HL-60 (cell line): ENCODE measurements at regions not wholly inside any gene's neighbourhood (a gene's known extent, or its start where the extent isn't known, plus 50 kb on each side); places are given as distances from the start of the nearest gene placed in this dataset.

Experiments
- DNase-seq, 2 experiments: peaks; one replicate each; pipeline ENCODE4 v3.0.0-alpha.2; 2010 to 2020; ENCODE audit warnings: low read depth in 1 of 2, low spot score in 1 of 2
- H3K27ac ChIP-seq: fragments of 250-450 bp; sonication (Bioruptor Pico); replicated peaks from 2 replicates; pipeline ENCODE4 v1.5.1; 2020; ENCODE audit warnings: mild to moderate bottlenecking, moderate library complexity
- H3K27me3 ChIP-seq: fragments of 250-450 bp; sonication (Bioruptor Pico); 2 replicates; pipeline ENCODE4 v1.5.1; 2021; ENCODE audit warnings: mild to moderate bottlenecking, moderate library complexity; ENCODE audit not compliant: insufficient read depth, poor library complexity, severe bottlenecking
- H3K4me3 ChIP-seq: replicated peaks from 2 replicates; pipeline ENCODE4 v1.5.1; 2011; ENCODE audit warnings: mild to moderate bottlenecking, control low read depth, low read length; ENCODE audit not compliant: insufficient read depth
- GABPA ChIP-seq: IDR thresholded peaks from 2 replicates; pipeline ENCODE4 v1.6.1; 2012; ENCODE audit warnings: low read depth
- POLR2AphosphoS5 ChIP-seq: IDR thresholded peaks from 2 replicates; pipeline ENCODE4 v1.6.1; 2012; ENCODE audit warnings: low read depth
- SPI1 ChIP-seq: IDR thresholded peaks from 2 replicates; pipeline ENCODE4 v1.6.1; 2012; ENCODE audit warnings: low read depth, mild to moderate bottlenecking, borderline replicate concordance
- TF ChIP-seq, protein P1 (sequence below): IDR thresholded peaks from 2 replicates; pipeline ENCODE4 v1.6.1; 2012; ENCODE audit warnings: low read depth; ENCODE audit not compliant: insufficient replicate concordance
- TF ChIP-seq, protein P2 (sequence below): IDR thresholded peaks from one replicate; pipeline ENCODE4 v1.5.1; 2011; ENCODE audit warnings: low read length, control low read depth, inconsistent platforms; ENCODE audit not compliant: insufficient read depth

DNA sequence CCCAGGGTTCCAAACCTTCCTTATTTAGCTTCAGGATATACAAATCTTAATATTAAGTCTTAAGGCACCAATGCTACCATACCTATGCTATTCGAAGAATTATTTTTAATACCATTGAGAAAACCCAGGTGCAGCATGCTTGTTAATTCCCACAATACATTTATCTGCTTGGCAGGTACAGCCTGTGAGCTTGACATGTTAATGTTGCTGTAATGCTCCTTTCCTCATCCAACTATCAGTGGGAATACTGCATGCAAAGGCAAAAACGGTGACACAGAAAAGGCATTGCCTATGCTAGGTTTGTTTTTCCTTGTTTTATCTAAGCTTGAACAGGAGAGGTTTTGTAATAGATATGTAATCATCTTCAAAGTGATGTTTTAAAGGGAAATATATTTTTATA, 135.7 kb upstream of the COX7C start:
- no peak overlapping the region for H3K27ac ChIP-seq
- no peak for DNase-seq
- H3K4me3 ChIP-seq, result no peak overlapping the region
- TF ChIP-seq GABPA (no peak), POLR2AphosphoS5 (no peak), SPI1 (no peak)
- TF ChIP-seq, protein P1, sequence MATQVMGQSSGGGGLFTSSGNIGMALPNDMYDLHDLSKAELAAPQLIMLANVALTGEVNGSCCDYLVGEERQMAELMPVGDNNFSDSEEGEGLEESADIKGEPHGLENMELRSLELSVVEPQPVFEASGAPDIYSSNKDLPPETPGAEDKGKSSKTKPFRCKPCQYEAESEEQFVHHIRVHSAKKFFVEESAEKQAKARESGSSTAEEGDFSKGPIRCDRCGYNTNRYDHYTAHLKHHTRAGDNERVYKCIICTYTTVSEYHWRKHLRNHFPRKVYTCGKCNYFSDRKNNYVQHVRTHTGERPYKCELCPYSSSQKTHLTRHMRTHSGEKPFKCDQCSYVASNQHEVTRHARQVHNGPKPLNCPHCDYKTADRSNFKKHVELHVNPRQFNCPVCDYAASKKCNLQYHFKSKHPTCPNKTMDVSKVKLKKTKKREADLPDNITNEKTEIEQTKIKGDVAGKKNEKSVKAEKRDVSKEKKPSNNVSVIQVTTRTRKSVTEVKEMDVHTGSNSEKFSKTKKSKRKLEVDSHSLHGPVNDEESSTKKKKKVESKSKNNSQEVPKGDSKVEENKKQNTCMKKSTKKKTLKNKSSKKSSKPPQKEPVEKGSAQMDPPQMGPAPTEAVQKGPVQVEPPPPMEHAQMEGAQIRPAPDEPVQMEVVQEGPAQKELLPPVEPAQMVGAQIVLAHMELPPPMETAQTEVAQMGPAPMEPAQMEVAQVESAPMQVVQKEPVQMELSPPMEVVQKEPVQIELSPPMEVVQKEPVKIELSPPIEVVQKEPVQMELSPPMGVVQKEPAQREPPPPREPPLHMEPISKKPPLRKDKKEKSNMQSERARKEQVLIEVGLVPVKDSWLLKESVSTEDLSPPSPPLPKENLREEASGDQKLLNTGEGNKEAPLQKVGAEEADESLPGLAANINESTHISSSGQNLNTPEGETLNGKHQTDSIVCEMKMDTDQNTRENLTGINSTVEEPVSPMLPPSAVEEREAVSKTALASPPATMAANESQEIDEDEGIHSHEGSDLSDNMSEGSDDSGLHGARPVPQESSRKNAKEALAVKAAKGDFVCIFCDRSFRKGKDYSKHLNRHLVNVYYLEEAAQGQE, result no peak
- TF ChIP-seq, protein P2, sequence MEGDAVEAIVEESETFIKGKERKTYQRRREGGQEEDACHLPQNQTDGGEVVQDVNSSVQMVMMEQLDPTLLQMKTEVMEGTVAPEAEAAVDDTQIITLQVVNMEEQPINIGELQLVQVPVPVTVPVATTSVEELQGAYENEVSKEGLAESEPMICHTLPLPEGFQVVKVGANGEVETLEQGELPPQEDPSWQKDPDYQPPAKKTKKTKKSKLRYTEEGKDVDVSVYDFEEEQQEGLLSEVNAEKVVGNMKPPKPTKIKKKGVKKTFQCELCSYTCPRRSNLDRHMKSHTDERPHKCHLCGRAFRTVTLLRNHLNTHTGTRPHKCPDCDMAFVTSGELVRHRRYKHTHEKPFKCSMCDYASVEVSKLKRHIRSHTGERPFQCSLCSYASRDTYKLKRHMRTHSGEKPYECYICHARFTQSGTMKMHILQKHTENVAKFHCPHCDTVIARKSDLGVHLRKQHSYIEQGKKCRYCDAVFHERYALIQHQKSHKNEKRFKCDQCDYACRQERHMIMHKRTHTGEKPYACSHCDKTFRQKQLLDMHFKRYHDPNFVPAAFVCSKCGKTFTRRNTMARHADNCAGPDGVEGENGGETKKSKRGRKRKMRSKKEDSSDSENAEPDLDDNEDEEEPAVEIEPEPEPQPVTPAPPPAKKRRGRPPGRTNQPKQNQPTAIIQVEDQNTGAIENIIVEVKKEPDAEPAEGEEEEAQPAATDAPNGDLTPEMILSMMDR, result no peak
- H3K27me3 ChIP-seq, result no peaks in the 10 kb centered on the region

DNA sequence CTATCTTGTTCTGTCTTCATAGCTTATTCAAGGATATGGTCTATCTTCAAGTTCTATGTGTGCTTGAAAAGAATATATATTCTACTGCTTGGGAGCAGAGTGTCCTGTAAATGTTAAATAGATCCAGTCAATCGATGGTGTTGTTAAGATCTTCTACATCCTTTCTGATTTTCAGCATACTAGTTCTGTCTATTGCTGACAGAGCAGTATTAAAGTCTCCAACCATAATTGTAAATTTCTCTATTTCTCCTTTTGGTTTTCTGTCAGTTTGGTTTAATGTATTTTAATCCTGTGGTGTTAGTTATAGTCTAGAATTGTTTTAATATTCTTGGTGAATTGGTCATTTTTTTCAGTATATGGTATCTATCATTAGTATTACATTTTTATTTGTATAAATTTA, 124.0 kb upstream of the COX7C start:
- Histone ChIP-seq H3K27ac (no peak overlapping the region), H3K27me3 (no peaks in the 10 kb centered on the region), H3K4me3 (no peak overlapping the region)
- no peak for DNase-seq
- TF ChIP-seq, protein P1, result no peak
- TF ChIP-seq, protein P2, result no peak
- TF ChIP-seq SPI1 (no peak), POLR2AphosphoS5 (no peak), GABPA (no peak)

DNA sequence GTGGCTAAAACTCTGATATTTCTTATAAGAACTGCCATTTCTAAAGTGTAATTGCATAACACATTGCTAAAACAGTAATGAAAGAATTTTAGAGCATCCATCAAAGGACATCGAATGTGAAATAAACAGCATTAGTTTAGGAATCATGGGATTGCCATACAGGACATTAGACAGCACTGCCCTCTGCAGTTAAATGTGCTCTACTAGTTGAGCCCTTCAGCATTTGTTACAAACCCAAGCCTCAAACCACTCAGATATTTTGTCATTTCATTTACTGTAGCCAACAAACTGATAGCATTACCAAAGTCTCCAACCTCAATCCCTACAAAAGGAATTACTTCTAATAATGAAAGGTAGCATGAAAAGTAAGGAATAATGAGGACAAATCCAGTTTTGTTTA, 116.8 kb upstream of the COX7C start:
- no peak overlapping the region for H3K27ac ChIP-seq
- DNase-seq, result no peak
- no peak overlapping the region for H3K4me3 ChIP-seq
- TF ChIP-seq, protein P1, result no peak
- TF ChIP-seq GABPA, result no peak
- TF ChIP-seq POLR2AphosphoS5, result no peak
- TF ChIP-seq, protein P2, result no peak
- no peak for TF ChIP-seq SPI1
- no peaks in the 10 kb centered on the region for H3K27me3 ChIP-seq
